ENCODE measurements at regions not wholly inside any gene's neighbourhood (a gene's known extent, or its start where the extent isn't known, plus 50 kb on each side); places are given as distances from the start of the nearest gene placed in this dataset.

DNA sequence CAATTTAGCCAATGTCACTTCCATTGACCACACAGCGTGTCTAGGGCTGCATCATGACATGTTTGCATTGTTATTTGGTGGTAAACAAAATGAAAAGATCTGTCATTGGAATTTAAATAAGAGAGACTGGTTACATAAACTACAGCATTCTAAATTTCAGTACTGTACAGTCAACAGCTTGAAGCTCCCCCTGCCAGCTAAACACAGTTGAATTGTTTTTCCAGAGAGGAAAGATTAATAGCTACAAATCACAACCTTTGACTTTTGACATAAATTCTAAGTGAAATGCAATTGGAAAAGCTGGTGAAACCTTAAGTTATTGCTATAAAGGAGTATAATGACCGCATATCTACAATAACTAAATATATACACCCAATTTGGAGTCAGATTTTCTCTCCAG, 1600.0 kb upstream of the ACVR2A start:
- Histone ChIP-seq H3K27me3 (no peaks in the 10 kb centered on the region), H3K4me1 (no peaks in the 10 kb centered on the region), H3K9me3 (no peaks in the 10 kb centered on the region), H3K4me3 (no peak overlapping the region), H3K36me3 (no peaks in the 10 kb centered on the region), H3K27ac (no peak overlapping the region)
- ATAC-seq (no peak), DNase-seq (no peak)
- no peak for TF ChIP-seq CTCF (IDR thresholded peaks at IDR 0.05)
- intact Hi-C loops (cut with DNase I) = no loop called here

DNA sequence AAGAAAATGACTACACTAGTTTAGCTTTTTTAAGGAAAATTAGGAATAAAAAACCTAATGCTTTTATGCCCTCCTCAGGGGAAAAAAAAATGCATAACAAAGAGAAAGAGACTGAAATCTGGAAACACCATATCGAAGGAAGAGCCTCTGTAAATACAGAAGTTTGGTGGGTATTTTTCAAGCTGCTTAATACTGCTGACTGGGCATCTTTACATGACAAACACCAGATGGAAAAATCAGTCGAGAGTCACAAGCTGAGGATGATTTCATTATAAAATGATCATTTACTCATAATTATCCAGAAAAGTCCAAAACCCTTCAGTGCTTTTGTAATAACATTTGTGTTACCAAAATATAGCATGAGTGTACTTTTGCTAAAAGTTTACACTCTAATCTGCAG, 1600.7 kb upstream of the ACVR2A start:
- DNase-seq = no peak
- Histone ChIP-seq H3K36me3 (no peaks in the 10 kb centered on the region), H3K27me3 (no peaks in the 10 kb centered on the region), H3K4me1 (no peaks in the 10 kb centered on the region), H3K27ac (no peak overlapping the region), H3K9me3 (no peaks in the 10 kb centered on the region), H3K4me3 (no peak overlapping the region)
- intact Hi-C loops (cut with DNase I) = no loop called here
- no peak for TF ChIP-seq CTCF (IDR thresholded peaks at IDR 0.05)
- ATAC-seq = no peak

- Histone ChIP-seq H3K4me1 (no peaks in the 10 kb centered on the region), H3K27ac (no peak overlapping the region), H3K4me3 (no peak overlapping the region), H3K9me3 (no peaks in the 10 kb centered on the region), H3K27me3 (no peaks in the 10 kb centered on the region), H3K36me3 (no peaks in the 10 kb centered on the region)
- no peak for TF ChIP-seq CTCF (IDR thresholded peaks at IDR 0.05)
- no peak for ATAC-seq
- no peak for DNase-seq
- intact Hi-C loops (cut with DNase I) = no loop called here
These were observed 1603.8 kb upstream of the ACVR2A start for GRCh38 chr2:146241023-146241422.

DNA sequence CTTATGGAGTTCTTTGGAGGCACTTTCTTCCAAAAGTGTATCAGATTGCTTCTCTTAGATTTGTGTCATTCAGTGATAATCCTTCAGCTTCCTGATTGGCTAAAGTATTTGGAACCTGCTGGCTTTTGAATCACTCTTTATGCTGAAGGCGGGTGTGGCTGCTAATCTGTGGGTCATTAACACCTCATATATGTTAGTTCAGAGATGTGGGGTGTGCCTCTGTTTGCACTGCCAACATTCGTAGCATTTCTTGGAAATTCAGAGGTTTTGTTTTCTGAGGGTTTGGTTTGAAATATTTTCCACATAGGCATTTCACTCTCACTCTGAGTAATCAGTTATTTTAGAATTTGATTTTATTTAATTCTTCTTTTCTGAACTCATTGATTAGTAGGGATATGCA, 1604.4 kb upstream of the ACVR2A start:
- no peak overlapping the region for H3K27ac ChIP-seq
- H3K4me3 ChIP-seq = no peak overlapping the region
- H3K4me1 ChIP-seq = no peaks in the 10 kb centered on the region
- no peaks in the 10 kb centered on the region for H3K27me3 ChIP-seq
- intact Hi-C loops (cut with DNase I) = no loop called here
- TF ChIP-seq CTCF (IDR thresholded peaks at IDR 0.05) = no peak
- no peaks in the 10 kb centered on the region for H3K36me3 ChIP-seq
- no peaks in the 10 kb centered on the region for H3K9me3 ChIP-seq
- DNase-seq (no peak), ATAC-seq (no peak)

- Histone ChIP-seq H3K36me3 (no peaks in the 10 kb centered on the region), H3K9me3 (no peaks in the 10 kb centered on the region), H3K27ac (no peak overlapping the region), H3K4me3 (no peak overlapping the region), H3K27me3 (no peaks in the 10 kb centered on the region), H3K4me1 (no peaks in the 10 kb centered on the region)
- DNase-seq (no peak), ATAC-seq (no peak)
- intact Hi-C loops (cut with DNase I) = no loop called here
- TF ChIP-seq CTCF (IDR thresholded peaks at IDR 0.05) = no peak
These were observed 1605.3 kb upstream of the ACVR2A start for GRCh38 chr2:146239392-146240135.
